Activated T-helper 1 cell treated with anti-CD3 and anti-CD28 coated beads, Interleukin-2, amount 50 U/mL, for 16 hours (primary cell): ENCODE measurements at regions not wholly inside any gene's neighbourhood (a gene's known extent, or its start where the extent isn't known, plus 50 kb on each side); places are given as distances from the start of the nearest gene placed in this dataset.

ENCODE experiments used
- DNase-seq, 2 donors: peaks; one replicate each; pipeline ENCODE4 v3.0.0-alpha.2; 2020; ENCODE audit warnings: low read depth in 1 of 2, low spot score in 1 of 2

DNA sequence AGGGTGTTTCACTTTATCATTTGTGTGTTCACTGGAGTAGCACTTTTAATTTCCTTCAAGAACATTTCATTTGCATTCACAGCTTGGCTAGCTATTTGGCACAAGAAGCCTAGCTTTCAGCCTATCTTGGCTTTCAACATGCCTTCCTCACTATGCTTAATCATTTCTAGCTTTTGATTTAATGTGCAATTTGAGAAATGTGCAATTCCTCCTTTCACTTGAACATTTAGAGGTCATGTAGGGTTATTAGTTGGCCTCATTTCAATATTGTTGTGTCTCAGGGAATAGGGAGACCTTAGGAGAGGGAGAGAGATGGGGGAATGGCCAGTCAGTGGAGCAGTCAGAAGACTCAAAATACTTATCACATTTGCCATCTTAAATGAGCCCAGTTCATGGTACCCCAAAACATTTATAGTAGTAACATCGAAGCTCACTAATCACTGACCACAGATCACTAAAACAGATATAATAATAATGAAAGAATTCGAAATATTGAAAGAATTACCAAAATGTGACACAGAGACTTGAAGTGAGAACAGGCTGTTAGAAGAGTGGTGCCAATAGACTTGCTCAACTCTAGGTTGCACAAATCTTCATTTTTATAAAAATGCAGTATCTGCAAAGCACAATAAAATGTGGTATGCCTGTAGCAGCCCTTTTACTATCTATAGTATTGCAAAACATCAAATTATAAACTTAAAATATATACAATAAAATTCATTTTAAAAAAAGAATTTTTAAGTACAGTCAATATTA, 561.2 kb downstream of the METTL4 start:
- DNase-seq = no peak

DNA sequence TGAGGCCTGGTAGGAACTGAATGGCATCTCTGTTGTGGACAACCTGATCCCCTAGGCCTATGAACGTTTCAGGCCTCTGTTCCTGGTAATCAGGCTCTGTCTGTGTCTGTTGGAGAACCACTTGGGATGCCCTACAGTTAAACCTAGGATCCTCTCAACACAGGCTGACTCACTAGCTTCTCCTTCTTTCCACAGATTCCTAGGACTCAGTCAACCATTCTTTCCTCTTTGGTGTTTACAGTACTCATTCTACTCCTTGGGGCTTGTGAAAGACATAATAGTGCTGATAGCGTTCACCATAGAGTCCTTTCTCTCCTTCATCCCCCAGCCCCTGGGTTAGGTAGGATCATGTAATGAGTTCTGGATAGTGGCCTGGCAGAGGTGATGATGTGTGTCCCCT, 544.3 kb downstream of the METTL4 start:
- DNase-seq = no peak

DNA sequence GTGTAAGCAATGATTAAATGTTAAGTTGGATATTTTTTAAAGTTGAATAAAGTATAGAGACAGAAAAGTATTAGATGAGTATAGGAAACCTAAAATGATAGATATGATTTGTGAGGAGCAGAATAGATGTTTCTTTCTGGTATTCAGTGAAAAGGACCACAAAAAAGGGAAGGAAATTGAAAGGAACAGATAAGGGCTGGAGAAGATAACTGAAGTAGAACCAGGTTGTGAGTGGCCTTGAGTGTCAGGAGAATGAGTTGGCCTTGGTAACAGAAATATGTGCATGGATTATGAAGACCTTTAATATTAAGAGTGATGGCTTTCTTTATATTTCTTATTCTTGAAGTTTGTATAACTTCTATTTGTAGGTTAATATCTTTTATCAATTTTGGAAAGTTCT, 543.5 kb downstream of the METTL4 start:
- no peak for DNase-seq

DNA sequence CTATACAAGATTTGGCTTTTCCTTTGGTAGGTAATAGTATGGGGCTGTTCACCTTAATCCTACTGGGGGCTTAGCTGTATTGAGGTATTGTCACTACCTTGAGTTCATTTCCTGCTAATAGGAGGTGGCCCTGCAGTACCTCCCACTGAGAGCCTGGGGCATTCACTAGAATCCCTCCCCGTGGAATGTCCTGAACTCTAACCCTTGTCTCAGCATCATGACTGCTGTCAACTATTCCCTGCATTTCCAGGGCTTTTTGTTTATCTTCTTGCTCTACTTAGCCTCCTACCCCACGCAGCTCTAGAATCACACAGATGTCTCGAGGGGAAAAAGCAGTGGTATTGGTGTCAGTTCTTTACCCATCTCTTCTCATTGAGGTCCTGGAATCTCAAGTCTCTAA, 542.3 kb downstream of the METTL4 start:
- DNase-seq = no peak

DNA sequence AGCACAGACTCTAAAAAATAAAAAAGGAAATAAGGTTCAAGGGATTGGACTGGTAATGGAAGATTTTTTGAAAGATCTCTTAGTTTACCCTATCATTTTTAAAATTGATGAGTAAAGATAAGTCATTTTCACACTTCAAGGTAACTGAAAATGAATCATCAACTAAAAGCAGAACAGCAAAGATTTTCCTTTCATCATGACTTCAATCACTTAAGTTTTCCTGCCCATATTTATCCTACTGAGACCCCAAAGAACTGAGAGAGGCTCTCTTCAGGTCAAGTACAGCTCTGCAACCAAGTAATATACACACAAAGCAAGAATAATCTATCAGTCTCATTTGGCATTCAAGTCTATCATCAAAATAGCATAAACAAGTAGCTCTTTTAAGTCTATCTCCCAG, 540.7 kb downstream of the METTL4 start:
- no peak for DNase-seq

DNA sequence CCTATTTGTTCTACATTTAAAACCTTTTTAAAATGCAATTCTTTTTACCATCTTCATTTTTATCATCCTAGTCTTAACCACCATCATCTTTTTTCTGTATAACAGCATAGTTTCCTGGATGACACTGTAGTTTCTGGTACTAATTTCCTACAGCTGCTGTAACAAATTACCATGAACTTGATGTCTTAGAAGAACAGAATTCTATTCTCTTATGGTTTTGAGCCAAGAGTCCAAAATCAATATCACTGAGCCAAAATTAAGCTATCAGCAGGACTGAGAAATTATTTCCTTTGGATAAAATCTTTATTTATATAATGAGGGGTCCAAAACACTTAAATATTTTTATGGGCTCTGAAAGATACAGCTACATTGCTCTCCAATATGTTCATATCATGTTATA, 539.3 kb downstream of the METTL4 start:
- no peak for DNase-seq

DNA sequence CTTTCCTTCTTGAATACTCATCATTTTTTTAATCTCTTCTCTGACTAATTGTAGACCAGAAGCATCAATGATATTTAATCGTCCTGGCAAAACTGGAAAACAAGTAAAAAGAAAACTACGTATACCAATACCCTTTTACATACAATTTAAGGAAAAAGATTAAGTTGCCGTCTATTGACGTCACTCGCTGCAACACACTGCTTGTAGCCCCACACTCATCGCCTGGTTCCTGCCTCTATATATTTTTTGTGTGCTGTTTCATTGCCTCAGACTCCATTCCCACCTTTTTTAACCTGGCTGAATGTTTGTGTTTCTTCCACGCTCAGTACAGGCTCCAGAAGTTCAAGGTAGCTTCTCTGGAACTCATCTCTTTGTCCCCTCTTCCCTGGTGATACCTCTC, 536.2 kb downstream of the METTL4 start:
- DNase-seq = no peak

DNA sequence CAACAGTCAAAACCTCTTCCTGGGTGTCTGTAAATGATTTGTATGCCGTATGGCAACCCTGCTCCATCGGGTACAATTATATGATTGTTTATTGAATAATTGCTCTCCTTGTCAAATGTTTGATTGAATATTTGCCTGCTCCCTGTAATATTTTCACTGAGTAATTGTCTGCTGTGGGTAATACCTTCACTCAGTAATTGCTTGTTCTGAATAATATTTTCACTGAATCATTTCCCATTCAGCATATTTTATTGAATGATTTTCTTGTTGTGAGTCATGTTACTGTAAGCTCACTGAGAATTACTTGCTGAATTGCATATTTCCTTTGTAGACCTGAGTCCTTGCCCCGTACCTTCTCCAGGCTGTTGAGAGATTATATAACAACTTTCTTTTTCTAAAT, 535.2 kb downstream of the METTL4 start:
- no peak for DNase-seq

DNA sequence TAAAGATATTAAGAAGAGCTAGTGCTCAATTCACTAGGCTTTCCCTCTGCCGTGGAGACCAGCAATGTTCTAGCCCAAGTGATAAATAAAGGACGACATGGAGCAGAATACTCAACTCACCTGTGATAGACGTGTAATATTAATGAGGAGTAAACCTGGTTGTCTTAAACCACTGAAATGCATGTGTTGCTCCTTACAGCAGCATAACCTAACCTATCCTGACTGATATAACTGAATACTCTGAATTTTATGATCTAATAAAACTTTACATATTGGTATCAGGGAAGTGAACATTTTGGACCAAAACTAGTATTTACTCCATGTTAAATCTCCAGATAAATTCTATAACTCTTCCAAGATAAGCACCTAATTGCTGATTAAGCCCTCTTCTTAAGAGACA, 531.0 kb downstream of the METTL4 start:
- no peak for DNase-seq

DNA sequence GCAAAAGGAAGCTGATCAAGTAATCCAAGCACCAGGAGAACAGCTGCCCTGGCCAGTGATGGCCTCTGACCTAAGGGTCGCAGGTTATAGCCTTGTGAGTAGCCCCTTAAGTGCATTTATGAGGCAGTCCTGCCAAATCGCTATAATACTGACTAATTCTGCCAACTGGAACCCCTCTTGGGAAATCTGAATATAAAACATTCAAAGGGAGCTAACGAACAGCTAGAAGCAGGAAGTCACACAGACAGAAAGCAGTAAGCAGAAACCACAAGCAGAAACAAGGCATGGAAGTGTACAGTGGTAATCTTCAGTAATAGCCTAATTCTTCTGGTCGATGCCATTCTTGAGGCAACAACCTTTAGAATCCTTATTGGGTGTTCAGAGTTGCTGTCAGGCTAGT, 521.3 kb downstream of the METTL4 start:
- no peak for DNase-seq

DNA sequence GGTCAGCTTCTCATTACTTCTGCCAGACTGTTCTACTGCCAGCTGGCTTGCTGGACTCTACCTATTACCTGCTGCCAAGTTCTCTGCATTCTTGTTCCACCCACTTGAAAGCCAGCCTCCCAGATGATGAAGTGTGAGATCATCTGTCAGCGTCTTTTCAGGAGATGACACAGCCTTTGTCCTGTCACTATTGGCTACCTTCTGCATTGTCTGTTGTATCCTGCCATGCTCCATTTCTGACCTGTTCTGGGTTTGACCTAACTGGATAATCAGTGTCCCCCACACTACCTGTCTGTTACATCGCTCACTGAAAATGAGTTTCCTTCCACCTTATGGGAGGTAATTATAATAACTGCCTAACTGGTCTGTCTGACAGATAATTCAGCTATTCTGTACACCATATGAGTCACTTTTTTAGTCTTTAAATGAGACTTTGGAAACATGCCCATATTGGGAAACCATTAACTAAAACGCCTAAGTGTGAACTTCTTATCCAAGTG, 520.6 kb downstream of the METTL4 start:
- no peak for DNase-seq

DNA sequence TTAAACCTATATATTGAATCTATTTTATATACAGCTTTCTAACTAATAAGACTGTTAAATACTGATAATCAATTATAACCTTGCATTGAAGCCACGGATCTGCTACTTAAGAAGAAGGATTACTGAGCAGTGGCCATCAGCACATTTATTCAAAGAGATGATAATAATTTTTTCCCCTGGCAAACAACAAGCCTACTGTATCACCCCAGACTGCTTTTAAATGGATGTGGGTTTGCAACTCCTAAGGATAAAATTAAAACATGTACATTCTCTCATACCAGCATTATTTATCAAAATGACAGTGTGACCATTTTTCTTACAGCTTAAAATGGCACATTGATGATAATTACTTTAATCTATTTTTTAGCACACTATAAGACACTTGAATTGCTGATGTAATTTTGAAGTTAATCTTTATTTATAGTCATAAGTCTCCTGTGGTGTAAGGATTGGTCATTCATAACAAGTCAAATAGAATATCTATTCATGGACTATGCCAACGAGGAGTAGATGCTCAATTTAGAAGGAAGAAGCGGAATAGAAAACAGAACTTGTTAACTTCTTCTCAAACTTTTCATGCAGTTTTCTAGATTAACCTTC, 517.7 kb downstream of the METTL4 start:
- no peak for DNase-seq

DNA sequence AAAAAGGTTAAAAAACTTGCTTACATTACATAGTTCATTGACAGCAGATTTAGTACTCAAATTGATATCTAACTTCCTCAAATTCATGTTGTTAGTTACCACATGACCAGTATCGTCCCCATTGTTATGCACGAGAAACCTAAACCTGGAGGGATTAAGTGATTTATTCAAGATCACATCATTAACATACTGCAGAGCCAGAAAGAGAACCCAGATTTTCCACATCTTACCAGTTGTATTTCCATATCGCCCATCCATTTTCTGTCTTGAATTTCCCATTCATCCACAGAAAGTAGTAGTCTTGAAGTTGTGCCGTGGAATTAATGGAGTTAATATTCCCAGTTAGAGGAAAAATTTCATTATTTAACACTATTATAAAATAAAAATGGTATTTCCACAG, 512.0 kb downstream of the METTL4 start:
- DNase-seq = no peak

DNA sequence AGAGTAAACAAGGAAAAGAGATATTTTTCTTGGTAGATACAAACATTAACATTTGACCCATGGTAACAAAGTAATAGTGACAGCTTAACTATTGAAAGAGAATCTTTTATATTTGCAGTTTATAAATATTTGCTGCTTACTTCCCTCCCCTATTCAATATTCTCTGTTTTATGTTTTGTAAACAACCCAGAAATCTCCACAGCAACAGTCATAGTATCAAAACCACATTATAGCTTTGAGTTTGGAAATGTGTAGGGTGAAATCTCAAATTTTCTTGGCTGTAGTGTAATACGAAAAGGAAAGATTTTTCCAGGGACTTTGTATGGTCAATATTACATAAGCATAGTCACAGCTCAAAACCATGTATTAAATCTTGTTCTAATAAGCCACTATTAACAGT, 511.2 kb downstream of the METTL4 start:
- no peak for DNase-seq

DNA sequence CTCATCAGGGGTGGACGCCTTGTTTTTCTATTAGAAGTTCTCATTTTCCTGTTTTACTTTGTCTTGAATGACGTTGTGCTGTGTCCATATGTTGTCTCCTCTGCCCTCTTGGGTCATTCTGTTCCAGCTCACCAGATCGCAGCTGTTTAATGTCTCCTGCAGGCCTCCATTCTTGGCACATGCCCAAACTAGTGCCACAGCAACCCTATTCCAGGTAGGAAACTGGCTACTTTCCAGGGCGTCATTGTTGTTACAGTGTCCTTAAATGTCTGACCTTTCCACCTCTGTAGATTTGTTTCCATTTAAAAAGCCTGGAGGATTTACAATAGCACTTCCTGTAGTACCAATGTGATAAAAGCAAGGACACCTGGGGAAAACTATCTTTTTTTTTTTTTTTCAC, 500.7 kb downstream of the METTL4 start:
- DNase-seq = no peak

DNA sequence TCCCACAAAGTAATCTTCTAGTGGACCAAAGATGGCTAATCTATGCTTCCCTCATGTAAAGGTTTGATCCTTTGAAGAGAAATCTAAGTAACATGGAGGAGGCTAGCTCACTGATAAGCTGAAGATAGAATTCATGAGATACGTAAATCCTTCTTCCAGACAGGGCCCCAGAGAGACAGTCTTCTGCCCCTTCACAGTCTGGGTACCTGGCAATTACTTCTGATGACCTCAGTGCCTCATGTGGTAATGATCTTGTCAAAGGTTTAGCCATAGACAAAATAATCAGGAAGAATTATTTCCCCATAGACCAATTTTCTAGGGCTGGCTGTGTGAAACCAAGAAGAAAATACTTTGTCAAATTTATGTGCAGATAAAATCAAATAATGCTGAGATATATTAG, 495.8 kb downstream of the METTL4 start:
- no peak for DNase-seq

DNA sequence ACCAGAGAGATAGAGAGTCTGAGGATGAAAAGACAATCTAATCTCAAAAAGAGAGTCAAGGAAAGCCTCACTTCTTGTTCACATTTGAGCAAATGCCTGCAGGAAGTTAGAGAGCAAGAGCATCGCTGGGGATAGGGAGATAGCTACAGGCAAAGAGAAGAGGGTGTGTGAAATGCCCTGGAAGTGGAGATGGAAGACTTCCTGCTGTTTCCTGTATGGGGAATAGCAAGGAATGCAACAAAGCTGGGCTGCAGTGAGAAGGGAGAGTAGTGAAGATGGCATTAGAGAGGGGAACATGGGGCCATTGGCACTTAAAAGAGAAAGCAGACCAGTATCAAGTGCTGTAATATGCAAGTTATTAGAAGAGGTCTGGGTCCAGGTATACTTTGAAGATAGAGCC, 488.6 kb downstream of the METTL4 start:
- DNase-seq = no peak

DNA sequence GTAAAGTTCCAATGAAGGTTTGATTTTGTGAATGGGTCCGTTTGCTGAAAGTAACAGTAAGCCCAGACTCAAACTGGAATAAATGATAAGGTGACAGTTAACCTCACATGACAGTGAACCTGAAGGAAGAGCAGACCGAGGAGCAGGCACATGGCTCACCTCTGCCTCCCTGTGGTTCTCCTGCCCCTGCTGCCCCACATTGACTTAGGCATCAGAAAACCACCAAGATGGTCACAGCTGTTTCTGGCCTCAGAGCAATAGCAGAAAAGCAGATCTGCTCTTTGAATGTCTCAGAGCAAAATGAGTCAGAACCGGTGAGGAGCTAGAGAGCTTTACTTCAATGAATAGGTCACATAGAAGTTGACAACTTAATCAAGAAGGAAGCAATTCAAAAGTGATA, 487.6 kb downstream of the METTL4 start:
- no peak for DNase-seq

DNA sequence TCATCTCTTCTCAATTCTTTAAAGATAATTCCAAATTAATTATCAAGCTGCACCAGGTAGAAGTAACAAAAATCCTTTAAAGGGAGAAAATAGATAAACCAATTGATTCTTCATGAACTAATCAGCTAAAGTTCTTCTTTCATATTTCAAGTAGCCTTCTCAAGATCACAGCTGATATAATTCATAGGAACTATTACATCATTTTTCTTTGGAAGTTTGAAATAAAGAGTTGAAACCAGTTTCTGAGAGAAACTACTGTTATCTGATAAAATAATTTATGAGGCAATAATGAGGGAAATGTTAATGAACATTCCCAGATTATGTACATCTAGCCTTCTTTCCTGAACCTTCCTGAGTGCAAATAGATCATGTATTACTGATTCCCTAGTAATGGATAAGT, 484.9 kb downstream of the METTL4 start:
- DNase-seq = no peak

DNA sequence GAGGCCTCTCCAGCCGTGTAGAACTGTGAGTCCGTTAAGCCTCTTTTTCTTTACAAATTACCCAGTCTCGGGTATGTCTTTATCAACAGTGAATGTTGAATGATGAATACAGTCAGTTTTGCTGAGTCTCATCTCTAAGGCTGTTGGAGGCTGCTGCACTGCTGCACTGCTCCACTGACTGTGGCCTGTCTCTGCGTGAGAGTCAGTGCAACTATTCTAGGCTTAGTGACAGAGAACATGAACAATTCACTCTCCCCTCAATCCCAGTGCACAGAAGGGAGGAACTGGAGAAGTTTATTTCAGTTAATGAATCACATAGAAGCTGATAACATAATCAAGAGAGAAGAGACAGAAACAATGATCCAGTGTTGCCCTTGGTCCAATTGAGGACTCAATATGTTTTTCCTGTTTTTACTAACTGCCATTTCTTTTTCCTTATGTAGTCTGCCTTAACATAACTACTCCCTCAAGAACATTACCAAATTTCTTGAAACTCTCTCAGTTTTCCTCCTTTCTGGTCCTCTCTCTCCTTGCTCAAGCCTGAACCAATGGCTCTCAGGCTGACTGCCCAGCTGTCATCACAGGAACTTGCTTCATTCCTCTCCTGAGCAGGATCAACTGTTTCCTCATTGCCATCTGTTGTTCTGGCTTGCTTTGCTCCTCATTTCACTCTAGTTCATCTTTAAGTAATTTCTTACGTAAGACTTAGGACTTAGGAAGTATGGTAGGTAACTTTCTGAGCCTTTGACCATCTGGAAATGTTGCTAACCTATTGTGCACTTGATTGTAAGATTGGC, 483.2 kb downstream of the METTL4 start:
- no peak for DNase-seq

DNA sequence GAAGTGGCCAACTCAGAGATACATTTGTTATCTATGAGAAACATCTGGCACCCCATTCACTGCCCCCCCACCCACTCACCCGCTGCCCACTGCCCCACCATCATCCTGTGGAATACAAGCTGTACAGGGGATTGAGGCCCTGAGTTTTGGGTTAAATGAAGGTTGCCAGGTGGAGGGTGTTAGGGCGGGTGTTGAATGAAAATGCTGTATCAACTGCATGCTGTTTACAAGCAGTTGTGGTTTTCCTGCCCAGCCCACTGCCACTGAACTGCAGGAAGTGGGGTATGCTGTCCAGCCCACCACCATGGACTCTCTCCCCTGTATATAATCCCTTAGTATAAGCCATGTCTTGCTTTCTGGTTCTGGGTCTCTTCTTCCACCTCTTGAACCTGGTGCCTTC, 481.9 kb downstream of the METTL4 start:
- no peak for DNase-seq

DNA sequence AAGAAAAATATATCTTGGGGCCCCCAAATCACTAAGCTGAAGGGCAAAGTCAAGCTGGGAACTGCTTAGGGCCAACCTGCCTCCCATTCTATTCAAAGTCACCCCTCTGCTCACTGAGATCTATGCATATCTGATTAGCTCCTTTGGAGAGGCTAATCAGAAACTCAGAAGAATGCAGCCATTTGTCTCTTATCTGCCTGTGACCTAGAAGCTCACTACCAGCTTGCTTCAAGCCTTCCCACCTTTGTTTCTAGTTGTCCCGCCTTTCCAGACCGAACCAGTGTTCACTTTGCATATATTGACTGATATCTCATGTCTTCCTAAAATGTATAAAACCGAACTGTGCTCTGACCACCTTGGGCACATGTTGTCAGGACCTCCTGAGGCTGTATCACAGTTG, 479.4 kb downstream of the METTL4 start:
- no peak for DNase-seq
